ENCODE measurements at regions not wholly inside any gene's neighbourhood (a gene's known extent, or its start where the extent isn't known, plus 50 kb on each side); places are given as distances from the start of the nearest gene placed in this dataset.

GRCh38 chr18:73485166-73485565, 617.4 kb upstream of the NETO1 start:
- no peak for DNase-seq (ENCODE audit: extremely low read depth, low read depth)

GRCh38 chr18:73482901-73483300, 615.1 kb upstream of the NETO1 start:
- no peak for DNase-seq (ENCODE audit: extremely low read depth, low read depth)

DNA sequence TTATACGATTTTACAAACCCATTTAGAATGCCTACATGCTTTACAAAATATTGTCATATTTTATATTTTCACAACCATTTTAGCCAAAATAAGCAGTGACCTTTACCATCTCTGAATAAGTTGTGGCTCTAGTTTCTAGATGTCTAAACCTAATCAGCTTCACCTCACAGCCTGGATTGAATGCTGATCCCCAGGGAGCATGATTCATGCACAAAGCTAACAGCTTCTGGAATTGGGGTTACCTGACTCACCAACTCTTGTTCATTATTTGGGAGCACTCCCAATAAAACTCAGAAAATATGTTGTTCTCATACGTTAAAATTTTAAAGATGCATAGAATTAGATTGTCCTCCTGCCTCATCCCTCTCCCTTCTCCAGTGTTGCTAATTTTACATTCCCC, 611.7 kb upstream of the NETO1 start:
- DNase-seq (ENCODE audit: extremely low read depth, low read depth): no peak

DNA sequence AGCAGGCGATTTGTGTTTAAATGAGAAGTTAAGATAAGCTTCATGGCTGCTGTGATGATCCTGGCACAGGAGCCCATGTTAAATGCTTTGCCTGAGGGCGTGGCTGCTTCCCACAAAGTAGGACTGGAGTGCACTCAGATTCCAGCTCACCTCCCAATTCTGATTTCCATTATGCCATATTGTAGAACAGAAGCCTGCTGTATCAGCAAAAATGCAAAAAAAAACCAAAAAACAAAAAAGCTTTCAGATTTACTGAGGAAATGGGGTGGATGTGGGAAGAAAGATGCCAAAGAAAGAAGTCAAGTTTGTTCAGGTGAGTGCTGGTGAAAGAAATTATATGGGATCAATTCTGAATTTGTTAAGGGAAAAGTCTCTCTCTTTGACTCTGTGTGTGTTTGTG, 610.4 kb upstream of the NETO1 start:
- DNase-seq (ENCODE audit: extremely low read depth, low read depth): no peak

DNA sequence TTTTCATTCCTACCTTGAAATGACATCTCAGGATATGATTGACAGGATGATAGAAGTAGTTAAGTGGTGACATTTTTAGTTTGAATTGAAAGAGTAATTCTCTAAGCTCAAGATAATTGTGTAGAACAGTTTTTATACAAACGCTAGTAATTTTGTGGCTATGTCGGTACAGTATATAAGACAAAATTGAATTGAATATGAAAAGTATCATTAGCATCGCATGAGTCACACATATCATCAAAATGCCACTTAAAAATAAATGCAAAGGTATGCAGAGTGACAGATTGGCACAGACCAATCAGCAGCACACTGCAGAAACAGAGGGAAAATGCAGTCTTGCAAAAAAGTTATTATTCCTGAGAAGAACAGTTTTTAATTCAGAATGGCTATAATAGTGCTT, 608.2 kb upstream of the NETO1 start:
- DNase-seq (ENCODE audit: extremely low read depth, low read depth): no peak

GRCh38 chr18:73462092-73462491, 594.3 kb upstream of the NETO1 start:
- no peak for DNase-seq (ENCODE audit: extremely low read depth, low read depth)

- DNase-seq (ENCODE audit: extremely low read depth, low read depth): no peak
These were observed 593.9 kb upstream of the NETO1 start for GRCh38 chr18:73461780-73462059.

GRCh38 chr18:73461038-73461779, 593.4 kb upstream of the NETO1 start:
- no peak for DNase-seq (ENCODE audit: extremely low read depth, low read depth)

GRCh38 chr18:73458186-73458964, 590.6 kb upstream of the NETO1 start:
- no peak for DNase-seq (ENCODE audit: extremely low read depth, low read depth)

- DNase-seq (ENCODE audit: extremely low read depth, low read depth): no peak
These were observed 588.9 kb upstream of the NETO1 start for GRCh38 chr18:73456643-73457042.

DNA sequence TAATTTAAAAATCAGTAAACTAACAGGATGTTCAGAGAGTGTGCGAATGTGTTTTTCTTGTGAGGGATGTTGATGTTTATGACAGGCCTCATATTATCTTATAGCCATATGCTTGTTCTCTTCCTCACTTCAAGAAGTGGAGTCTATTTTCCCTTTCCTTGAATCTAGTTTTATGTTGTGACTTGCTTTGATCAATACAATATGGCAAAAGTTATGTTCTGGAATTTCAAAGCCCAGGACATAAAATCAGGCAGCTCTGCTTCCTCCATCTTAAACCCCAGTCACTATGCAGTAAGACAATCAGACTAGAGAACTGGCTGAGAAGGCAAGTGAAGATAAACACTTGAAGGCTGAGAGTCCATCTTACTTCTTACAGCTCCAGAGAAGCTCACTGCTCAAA, 585.1 kb upstream of the NETO1 start:
- no peak for DNase-seq (ENCODE audit: extremely low read depth, low read depth)

DNA sequence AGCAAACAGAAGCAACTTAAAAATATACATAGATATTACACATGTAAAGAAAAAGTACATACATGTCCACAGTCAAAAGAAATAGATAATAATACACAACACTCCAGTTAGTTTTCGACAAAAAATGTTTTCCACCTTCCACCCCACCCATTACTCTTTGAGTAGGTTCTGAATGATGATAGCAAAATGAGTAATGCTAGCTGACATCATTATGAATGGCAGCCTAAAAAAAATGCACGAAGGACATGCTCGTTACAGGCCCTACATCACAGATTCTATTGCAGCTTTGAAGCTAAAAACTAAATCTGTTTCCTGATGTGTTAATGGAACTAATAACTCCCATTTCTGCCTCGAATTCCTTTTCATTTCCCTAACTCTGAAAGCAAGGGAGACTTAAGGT, 578.7 kb upstream of the NETO1 start:
- no peak for DNase-seq (ENCODE audit: extremely low read depth, low read depth)

- no peak for DNase-seq (ENCODE audit: extremely low read depth, low read depth)
These were observed 563.8 kb upstream of the NETO1 start for GRCh38 chr18:73431620-73432019.

DNA sequence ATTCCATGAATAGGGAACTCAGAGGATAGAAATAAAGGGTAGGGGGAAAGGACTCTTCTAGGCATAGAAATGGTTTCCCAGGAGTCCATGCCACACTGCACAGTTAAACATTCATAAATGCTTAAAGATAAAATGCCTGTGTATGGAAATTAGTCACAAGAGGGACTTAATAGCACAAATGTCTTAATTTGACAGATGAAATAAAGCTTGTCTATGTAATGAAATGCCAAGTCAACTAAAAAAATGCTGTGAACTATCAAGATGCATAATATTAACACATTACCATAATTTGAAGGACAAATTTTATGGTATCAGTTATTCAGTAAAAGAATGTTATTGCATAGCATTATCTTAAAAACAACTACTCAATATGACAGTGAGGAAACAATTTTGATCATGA, 553.2 kb upstream of the NETO1 start:
- no peak for DNase-seq (ENCODE audit: extremely low read depth, low read depth)

DNA sequence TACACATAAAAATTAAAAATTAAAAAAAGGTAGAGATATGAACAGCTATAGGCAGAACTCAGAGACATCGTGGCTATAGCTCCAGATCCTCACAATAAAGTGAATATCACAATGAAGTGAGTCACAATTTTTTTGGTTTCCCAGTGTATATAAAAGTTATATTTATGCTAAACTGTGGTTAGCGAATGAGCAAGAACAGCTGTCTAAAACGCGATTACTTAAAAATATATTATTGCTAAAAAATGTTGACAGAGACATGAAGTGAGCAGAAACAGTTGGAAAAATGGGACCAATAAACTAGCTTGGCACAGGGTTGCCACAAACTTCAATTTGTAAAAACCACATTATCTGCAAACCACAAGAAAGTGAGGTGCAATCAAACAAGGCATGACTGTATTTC, 551.7 kb upstream of the NETO1 start:
- no peak for DNase-seq (ENCODE audit: extremely low read depth, low read depth)

- no peak for DNase-seq (ENCODE audit: extremely low read depth, low read depth)
These were observed 546.8 kb upstream of the NETO1 start for GRCh38 chr18:73414598-73414997.

DNA sequence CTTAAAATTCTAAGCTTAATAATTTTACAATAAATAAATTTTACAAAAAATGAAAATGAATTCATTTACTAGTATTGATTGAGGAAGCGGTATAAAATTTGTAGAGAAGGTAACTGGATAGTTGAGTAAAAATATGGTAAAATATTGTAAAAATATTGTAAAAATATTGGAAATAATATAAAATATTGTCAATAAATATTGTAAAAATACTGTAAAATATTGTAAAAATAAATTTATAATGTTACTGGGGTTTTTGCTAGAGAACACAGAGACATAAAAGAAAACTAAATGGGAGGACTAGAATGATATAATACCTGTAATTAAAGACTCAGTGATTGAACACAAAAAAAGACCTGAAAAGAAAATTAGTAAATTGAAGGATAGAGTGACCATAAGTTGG, 546.3 kb upstream of the NETO1 start:
- no peak for DNase-seq (ENCODE audit: extremely low read depth, low read depth)

DNA sequence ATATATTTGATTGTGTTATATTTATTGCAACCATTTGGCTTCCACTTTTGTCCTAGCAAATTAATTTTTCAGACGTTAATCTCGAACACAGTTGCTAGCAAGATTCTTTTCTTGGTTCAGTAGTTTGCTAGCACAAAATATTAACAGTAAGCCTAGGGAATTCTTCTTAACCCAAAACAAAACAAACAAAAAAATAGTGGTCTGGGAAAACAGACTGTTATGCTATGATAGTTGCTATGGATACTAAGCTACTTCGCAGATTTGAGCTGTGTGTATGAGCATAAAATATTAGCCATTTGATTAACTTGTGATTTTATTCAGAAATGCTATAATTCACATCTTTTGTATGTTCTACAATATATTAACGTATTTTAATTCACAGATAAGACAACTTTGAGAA, 541.5 kb upstream of the NETO1 start:
- DNase-seq (ENCODE audit: extremely low read depth, low read depth): no peak

DNA sequence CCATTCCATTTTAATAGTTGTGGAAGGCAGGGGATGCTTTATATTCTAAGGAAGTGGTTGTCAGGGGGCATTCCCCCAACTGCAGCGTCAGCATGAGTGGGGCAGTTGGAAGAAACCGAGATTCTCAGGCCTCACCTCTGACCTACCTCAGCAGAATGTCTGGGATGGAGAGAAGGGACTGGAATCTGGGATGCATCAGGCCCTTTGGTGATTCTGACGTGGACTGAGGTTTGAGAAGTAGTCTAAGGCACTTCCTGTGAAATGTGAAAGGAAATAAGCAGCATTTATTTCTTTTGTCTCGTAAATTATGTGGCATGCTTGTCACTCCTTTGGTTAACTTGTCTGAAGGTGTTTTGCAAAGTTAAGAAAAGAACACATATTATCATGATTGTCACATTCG, 540.7 kb upstream of the NETO1 start:
- DNase-seq (ENCODE audit: extremely low read depth, low read depth): no peak

DNA sequence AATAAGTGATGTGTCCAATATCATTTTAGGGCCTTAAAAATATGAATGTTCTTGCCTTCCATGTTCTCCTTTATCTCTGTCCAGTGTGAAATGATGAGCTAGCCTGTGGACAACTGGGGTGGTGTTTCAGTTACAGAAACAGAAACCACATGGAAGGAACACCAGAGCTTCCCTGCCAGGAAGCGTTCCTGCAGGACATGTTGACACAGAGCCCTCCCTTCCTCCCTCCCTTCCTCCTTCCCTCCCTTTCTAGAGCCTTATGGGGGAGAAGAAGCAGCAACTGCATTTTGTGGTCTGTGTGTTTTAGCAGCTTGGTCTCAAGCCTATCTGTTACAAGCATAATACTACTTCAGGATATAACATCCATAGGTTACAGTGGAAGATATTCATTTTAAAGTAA, 539.7 kb upstream of the NETO1 start:
- no peak for DNase-seq (ENCODE audit: extremely low read depth, low read depth)

GRCh38 chr18:73384246-73384645, 516.5 kb upstream of the NETO1 start:
- DNase-seq (ENCODE audit: extremely low read depth, low read depth): no peak

GRCh38 chr18:73381699-73382036, 513.9 kb upstream of the NETO1 start:
- no peak for DNase-seq (ENCODE audit: extremely low read depth, low read depth)

Measured in NCI-H460 (cell line).